ENCODE measurements at regions not wholly inside any gene's neighbourhood (a gene's known extent, or its start where the extent isn't known, plus 50 kb on each side); places are given as distances from the start of the nearest gene placed in this dataset.

DNA sequence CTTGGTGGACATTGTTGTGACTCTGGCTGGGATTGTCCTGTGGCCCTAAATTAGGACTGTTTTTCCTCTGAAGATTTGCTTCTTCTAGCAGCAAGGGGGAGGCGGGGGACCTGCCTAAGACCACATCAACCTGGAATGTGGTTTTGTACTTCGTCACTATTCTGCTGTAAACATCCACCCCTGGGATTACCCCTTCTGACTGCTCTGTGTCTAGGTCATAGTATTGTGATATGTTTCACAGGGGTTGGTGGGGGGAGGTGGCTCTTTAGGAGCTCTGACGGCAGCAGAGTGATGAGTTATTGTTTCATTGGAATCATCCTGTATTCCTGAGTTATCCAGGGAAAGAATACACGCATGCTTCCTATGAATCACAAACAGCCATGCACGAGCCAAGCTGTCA is 226.4 kb upstream of the MYT1L start:
- H3K27ac ChIP-seq (ENCODE audit: poor library complexity, severe bottlenecking): no peak overlapping the region
- H3K4me3 ChIP-seq (ENCODE audit: severe bottlenecking): no peak overlapping the region
- no peaks in the 10 kb centered on the region for H3K9me3 ChIP-seq (ENCODE audit: severe bottlenecking)
- no peaks in the 10 kb centered on the region for H3K4me1 ChIP-seq (ENCODE audit: insufficient read depth, poor library complexity, severe bottlenecking)
- no peaks in the 10 kb centered on the region for H3K36me3 ChIP-seq (ENCODE audit: low read depth)
- ATAC-seq (ENCODE audit: low read depth) (no peak), DNase-seq (ENCODE audit: low spot score) (no peak)
- TF ChIP-seq, protein P1, sequence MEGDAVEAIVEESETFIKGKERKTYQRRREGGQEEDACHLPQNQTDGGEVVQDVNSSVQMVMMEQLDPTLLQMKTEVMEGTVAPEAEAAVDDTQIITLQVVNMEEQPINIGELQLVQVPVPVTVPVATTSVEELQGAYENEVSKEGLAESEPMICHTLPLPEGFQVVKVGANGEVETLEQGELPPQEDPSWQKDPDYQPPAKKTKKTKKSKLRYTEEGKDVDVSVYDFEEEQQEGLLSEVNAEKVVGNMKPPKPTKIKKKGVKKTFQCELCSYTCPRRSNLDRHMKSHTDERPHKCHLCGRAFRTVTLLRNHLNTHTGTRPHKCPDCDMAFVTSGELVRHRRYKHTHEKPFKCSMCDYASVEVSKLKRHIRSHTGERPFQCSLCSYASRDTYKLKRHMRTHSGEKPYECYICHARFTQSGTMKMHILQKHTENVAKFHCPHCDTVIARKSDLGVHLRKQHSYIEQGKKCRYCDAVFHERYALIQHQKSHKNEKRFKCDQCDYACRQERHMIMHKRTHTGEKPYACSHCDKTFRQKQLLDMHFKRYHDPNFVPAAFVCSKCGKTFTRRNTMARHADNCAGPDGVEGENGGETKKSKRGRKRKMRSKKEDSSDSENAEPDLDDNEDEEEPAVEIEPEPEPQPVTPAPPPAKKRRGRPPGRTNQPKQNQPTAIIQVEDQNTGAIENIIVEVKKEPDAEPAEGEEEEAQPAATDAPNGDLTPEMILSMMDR (IDR thresholded peaks at IDR 0.05; ENCODE audit: poor library complexity, severe bottlenecking): no peak
- H3K27me3 ChIP-seq (ENCODE audit: insufficient read depth, poor library complexity, severe bottlenecking): no peaks in the 10 kb centered on the region

DNA sequence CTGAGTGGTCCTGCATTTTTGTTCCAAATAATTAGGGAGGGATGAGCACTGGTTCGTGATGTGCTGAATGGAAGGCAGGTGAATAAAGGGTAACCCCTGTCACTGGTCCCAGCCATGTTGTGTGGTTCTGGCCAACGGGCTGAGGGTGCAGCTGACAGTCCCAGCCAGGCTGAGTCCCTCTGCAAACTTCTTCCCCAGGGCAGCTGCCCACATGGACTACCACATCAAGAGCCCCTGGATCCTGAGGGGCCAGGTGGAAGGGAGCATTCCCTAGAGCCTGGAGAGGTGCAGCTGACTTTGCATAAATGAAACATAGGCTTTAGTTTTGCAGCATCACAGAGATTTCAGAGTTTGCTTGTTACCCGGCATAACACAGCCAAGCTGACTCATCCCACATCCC is 219.8 kb upstream of the MYT1L start:
- Histone ChIP-seq H3K36me3 (ENCODE audit: low read depth) (no peaks in the 10 kb centered on the region), H3K9me3 (ENCODE audit: severe bottlenecking) (no peaks in the 10 kb centered on the region), H3K4me3 (ENCODE audit: severe bottlenecking) (no peak overlapping the region), H3K27ac (ENCODE audit: poor library complexity, severe bottlenecking) (no peak overlapping the region), H3K27me3 (ENCODE audit: insufficient read depth, poor library complexity, severe bottlenecking) (no peaks in the 10 kb centered on the region), H3K4me1 (ENCODE audit: insufficient read depth, poor library complexity, severe bottlenecking) (no peaks in the 10 kb centered on the region)
- ATAC-seq (ENCODE audit: low read depth) (no peak), DNase-seq (ENCODE audit: low spot score) (no peak)
- TF ChIP-seq, protein P1 (IDR thresholded peaks at IDR 0.05; ENCODE audit: poor library complexity, severe bottlenecking): no peak

DNA sequence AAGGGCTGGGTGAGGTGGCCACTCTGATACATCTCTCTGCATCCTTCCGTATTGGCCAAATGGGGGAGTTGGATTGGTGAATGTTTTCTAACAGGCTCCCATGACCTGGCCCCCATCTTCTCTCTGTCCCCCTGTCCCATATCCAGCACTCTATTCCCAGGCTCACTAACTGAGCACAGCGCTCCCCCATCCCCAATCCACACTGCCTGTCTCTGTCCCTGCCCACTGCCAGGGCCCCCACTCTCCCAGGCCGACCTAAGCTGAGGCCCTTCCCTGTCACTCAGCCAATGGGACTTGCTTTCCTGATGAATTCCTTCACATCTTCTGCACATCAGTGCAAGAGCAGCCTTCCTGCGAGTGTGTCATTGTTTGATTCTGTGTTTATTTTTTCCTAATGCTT is 216.8 kb upstream of the MYT1L start:
- no peaks in the 10 kb centered on the region for H3K27me3 ChIP-seq (ENCODE audit: insufficient read depth, poor library complexity, severe bottlenecking)
- no peak for DNase-seq (ENCODE audit: low spot score)
- no peaks in the 10 kb centered on the region for H3K9me3 ChIP-seq (ENCODE audit: severe bottlenecking)
- no peak overlapping the region for H3K4me3 ChIP-seq (ENCODE audit: severe bottlenecking)
- no peak for ATAC-seq (ENCODE audit: low read depth)
- H3K36me3 ChIP-seq (ENCODE audit: low read depth): no peaks in the 10 kb centered on the region
- no peak overlapping the region for H3K27ac ChIP-seq (ENCODE audit: poor library complexity, severe bottlenecking)
- no peaks in the 10 kb centered on the region for H3K4me1 ChIP-seq (ENCODE audit: insufficient read depth, poor library complexity, severe bottlenecking)
- TF ChIP-seq, protein P1 (IDR thresholded peaks at IDR 0.05; ENCODE audit: poor library complexity, severe bottlenecking): no peak

DNA sequence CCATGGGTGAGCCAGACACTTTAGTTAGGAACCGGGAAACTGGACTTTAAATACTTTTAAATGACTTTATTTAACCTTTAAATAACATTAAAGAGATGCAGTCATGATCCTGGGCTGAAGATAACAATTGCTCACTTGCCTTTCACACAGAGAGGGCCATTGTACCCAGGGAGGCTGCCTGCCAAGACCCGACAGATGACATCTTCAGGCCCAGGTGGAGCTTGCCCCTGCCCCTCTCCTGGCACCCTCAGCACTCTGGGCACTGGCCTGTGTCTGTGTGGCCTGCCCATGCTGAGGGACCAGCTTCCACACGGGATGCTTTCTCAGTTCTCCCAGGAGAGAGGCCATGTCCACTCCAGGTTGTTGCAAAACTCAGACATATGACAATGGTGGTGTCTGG is 216.4 kb upstream of the MYT1L start:
- Histone ChIP-seq H3K27ac (ENCODE audit: poor library complexity, severe bottlenecking) (no peak overlapping the region), H3K4me3 (ENCODE audit: severe bottlenecking) (no peak overlapping the region), H3K9me3 (ENCODE audit: severe bottlenecking) (no peaks in the 10 kb centered on the region), H3K4me1 (ENCODE audit: insufficient read depth, poor library complexity, severe bottlenecking) (no peaks in the 10 kb centered on the region), H3K27me3 (ENCODE audit: insufficient read depth, poor library complexity, severe bottlenecking) (no peaks in the 10 kb centered on the region), H3K36me3 (ENCODE audit: low read depth) (no peaks in the 10 kb centered on the region)
- DNase-seq (ENCODE audit: low spot score): no peak
- ATAC-seq (ENCODE audit: low read depth): no peak
- TF ChIP-seq, protein P1 (IDR thresholded peaks at IDR 0.05; ENCODE audit: poor library complexity, severe bottlenecking): no peak

DNA sequence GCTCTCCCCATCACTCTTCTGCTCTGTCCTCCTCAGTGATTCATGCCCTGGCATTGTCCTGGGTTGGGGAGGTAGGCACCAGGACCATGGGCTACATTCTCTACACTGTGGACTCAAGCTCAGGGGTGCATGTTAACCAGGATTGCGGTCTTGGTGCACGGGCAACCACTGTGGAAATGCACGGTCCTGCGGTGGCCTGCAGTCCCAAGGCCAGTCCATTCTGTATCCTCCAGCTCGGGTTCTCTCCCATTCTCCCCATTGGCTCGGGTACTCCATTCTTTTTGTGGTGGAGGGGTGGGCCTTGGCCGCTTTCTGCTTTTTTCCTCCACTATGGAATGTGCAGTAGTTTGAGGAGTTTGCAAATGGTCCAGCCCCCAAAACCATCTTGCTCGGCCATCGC is 215.0 kb upstream of the MYT1L start:
- Histone ChIP-seq H3K36me3 (ENCODE audit: low read depth) (no peaks in the 10 kb centered on the region), H3K4me3 (ENCODE audit: severe bottlenecking) (no peak overlapping the region), H3K9me3 (ENCODE audit: severe bottlenecking) (no peaks in the 10 kb centered on the region), H3K27me3 (ENCODE audit: insufficient read depth, poor library complexity, severe bottlenecking) (no peaks in the 10 kb centered on the region), H3K27ac (ENCODE audit: poor library complexity, severe bottlenecking) (no peak overlapping the region), H3K4me1 (ENCODE audit: insufficient read depth, poor library complexity, severe bottlenecking) (no peaks in the 10 kb centered on the region)
- ATAC-seq (ENCODE audit: low read depth): no peak
- TF ChIP-seq, protein P1 (IDR thresholded peaks at IDR 0.05; ENCODE audit: poor library complexity, severe bottlenecking): no peak
- no peak for DNase-seq (ENCODE audit: low spot score)

All from RWPE2 (cell line).